DND-41 (cell line): ENCODE measurements at regions not wholly inside any gene's neighbourhood (a gene's known extent, or its start where the extent isn't known, plus 50 kb on each side); places are given as distances from the start of the nearest gene placed in this dataset.

Experiments used
- EZH2 ChIP-seq: IDR thresholded peaks from 3 replicates; pipeline ENCODE4 v1.6.1; 2012; ENCODE audit warnings: borderline replicate concordance, low read depth, mild to moderate bottlenecking, moderate library complexity, low read length, inconsistent platforms; ENCODE audit not compliant: severe bottlenecking
- TF ChIP-seq, protein P1 (sequence below): IDR thresholded peaks from 2 replicates; pipeline ENCODE4 v1.5.1; 2012; ENCODE audit warnings: borderline replicate concordance, low read length, moderate library complexity, mild to moderate bottlenecking; ENCODE audit not compliant: poor library complexity, severe bottlenecking; ENCODE audit errors: extremely low read depth

DNA sequence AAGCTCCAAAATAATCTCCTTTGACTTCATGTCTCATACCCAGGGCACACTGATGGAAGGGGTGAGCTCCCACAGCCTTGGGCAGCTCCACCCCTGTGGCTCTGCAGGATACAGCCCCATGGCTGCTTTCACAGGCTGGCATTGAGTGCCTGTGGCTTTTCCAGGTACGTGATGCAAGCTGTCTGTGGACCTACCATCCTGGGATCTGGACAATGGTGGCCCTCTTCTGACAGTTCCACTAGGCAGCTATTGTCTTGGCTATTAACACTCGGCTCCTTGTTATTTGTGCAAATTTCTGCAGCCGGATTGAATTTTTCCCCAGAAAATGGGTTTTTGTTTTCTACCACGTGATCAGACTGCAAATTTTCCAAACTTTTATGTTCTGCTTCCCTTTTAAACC is 634.2 kb downstream of the TSN start:
- TF ChIP-seq, protein P1, sequence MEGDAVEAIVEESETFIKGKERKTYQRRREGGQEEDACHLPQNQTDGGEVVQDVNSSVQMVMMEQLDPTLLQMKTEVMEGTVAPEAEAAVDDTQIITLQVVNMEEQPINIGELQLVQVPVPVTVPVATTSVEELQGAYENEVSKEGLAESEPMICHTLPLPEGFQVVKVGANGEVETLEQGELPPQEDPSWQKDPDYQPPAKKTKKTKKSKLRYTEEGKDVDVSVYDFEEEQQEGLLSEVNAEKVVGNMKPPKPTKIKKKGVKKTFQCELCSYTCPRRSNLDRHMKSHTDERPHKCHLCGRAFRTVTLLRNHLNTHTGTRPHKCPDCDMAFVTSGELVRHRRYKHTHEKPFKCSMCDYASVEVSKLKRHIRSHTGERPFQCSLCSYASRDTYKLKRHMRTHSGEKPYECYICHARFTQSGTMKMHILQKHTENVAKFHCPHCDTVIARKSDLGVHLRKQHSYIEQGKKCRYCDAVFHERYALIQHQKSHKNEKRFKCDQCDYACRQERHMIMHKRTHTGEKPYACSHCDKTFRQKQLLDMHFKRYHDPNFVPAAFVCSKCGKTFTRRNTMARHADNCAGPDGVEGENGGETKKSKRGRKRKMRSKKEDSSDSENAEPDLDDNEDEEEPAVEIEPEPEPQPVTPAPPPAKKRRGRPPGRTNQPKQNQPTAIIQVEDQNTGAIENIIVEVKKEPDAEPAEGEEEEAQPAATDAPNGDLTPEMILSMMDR = no peak
- TF ChIP-seq EZH2 = no peak
